HepG2 (cell line): ENCODE measurements at regions not wholly inside any gene's neighbourhood (a gene's known extent, or its start where the extent isn't known, plus 50 kb on each side); places are given as distances from the start of the nearest gene placed in this dataset.

ENCODE experiments used
- ATAC-seq: fragments of 200-7000 bp; cut with Tn5 transposase; 3 replicates; pipeline ENCODE4 v1.9.1; 2020; ENCODE audit warnings: mild to moderate bottlenecking, moderate library complexity
- BruUV-seq: library from RNA; stranded (reverse); fragments of 400-500 nt; replicated peaks from 2 replicates; lab custom pipeline; 2021; lab: Mats Ljungman, UMichigan
- CTCF ChIA-PET: fragments of 300-600 bp; formaldehyde crosslinking; extraction: SDS; loops from one replicate; lab custom pipeline; 2021; ENCODE audit warnings: low total read pairs, inconsistent platforms, low intra/inter-chr PET ratio; lab: Yijun Ruan, JAX
- POLR2A ChIA-PET: fragments of 350-600 bp; sonication (Branson Sonifier 250); formaldehyde crosslinking; loops from one replicate; lab custom pipeline; 2020; ENCODE audit warnings: antibody characterized with exemption, inconsistent platforms; lab: Yijun Ruan, JAX
- DNase-seq: peaks from one replicate; pipeline ENCODE4 v3.0.0-alpha.2; 2015; ENCODE audit warnings: low spot score
- FAIRE-seq: peaks from 3 replicates; lab custom pipeline; 2011; peaks lifted over from hg19 to GRCh38; lab: Jason Lieb, UNC
- H2AFZ ChIP-seq: one replicate; pipeline ENCODE4 v1.6.1; 2011; ENCODE audit warnings: low read length, inconsistent platforms
- H3K27ac ChIP-seq: fragments of 300-600 bp; 3 replicates; pipeline ENCODE4 v1.8.0; 2011; ENCODE audit warnings: mixed run types, mild to moderate bottlenecking, mixed read lengths, low read length, inconsistent platforms; ENCODE audit not compliant: insufficient read depth; ENCODE audit errors: extremely low read length
- H3K27me3 ChIP-seq, 2 experiments: fragments of 200-600 bp in 1 of 2; 2 replicates in 1 of 2; 3 replicates in 1 of 2; pipeline versions ENCODE4 v1.6.0 to v1.8.0; 2011; ENCODE audit warnings: low read length in 2 of 2, mild to moderate bottlenecking in 2 of 2, moderate library complexity in 2 of 2, inconsistent platforms in 1 of 2; ENCODE audit not compliant: insufficient read depth in 2 of 2, control insufficient read depth in 1 of 2
- H3K36me3 ChIP-seq, 2 experiments: fragments of 200-600 bp in 1 of 2; replicated peaks in 1 of 2; 2 replicates in 1 of 2; 3 replicates in 1 of 2; pipeline versions ENCODE4 v1.5.1 to v1.8.0; 2011; ENCODE audit warnings: low read length in 2 of 2, inconsistent platforms in 1 of 2; ENCODE audit not compliant: insufficient read depth in 2 of 2, control insufficient read depth in 1 of 2
- H3K4me1 ChIP-seq: 2 replicates; pipeline ENCODE4 v1.5.1; 2012; ENCODE audit warnings: low read length, inconsistent platforms; ENCODE audit not compliant: insufficient read depth
- H3K4me2 ChIP-seq: 2 replicates; pipeline ENCODE4 v1.6.0; 2011; ENCODE audit warnings: low read depth, low read length, inconsistent platforms
- H3K4me3 ChIP-seq, 3 experiments: fragments of 200-600 bp in 1 of 3; sonication (generic), shearing (Covaris generic) in 1 of 3; replicated peaks in 1 of 3; 2 replicates each; pipeline ENCODE4 v1.5.1; 2011 to 2016; ENCODE audit warnings: low read length in 3 of 3, inconsistent platforms in 2 of 3, low read depth in 2 of 3, mild to moderate bottlenecking in 2 of 3, control low read depth in 1 of 3, mixed read lengths in 1 of 3; ENCODE audit not compliant: insufficient read depth in 1 of 3
- H3K79me2 ChIP-seq: one replicate; pipeline ENCODE4 v1.6.1; 2011; ENCODE audit warnings: low read length, inconsistent platforms; ENCODE audit not compliant: insufficient read depth
- H3K9ac ChIP-seq: 2 replicates; pipeline ENCODE4 v1.6.0; 2011; ENCODE audit warnings: mild to moderate bottlenecking, low read depth, low read length, inconsistent platforms; ENCODE audit not compliant: insufficient read depth
- H3K9me3 ChIP-seq: 2 replicates; pipeline ENCODE4 v1.5.1; 2012; ENCODE audit warnings: mild to moderate bottlenecking, low read length
- H4K20me1 ChIP-seq: 2 replicates; pipeline ENCODE4 v1.6.0; 2011; ENCODE audit warnings: inconsistent platforms, mild to moderate bottlenecking, low read length, moderate library complexity; ENCODE audit not compliant: insufficient read depth
- ARHGAP35 ChIP-seq: sonication (generic); formaldehyde crosslinking; IDR thresholded peaks from 2 replicates; pipeline ENCODE4 v1.9.0; 2022; ENCODE audit warnings: mild to moderate bottlenecking, inconsistent platforms, moderate library complexity, missing genetic modification reagents, borderline replicate concordance
- ARID2 ChIP-seq: sonication (generic); formaldehyde crosslinking; IDR thresholded peaks from 2 replicates; pipeline ENCODE4 v1.8.1; 2022; ENCODE audit warnings: mild to moderate bottlenecking, missing genetic modification reagents, borderline replicate concordance
- CBX2 ChIP-seq, 2 experiments: fragments of 200-600 bp in 1 of 2; sonication (generic); formaldehyde crosslinking in 1 of 2; IDR thresholded peaks; 2 replicates each; pipeline versions ENCODE4 v1.7.0 to v1.8.1; 2018 to 2022; ENCODE audit warnings: low read depth in 2 of 2, low read length in 1 of 2, mild to moderate bottlenecking in 1 of 2, missing genetic modification reagents in 1 of 2
- DNMT3B ChIP-seq: conservative IDR thresholded peaks from 2 replicates; pipeline ENCODE4 v1.6.1; 2016; ENCODE audit warnings: missing biosample characterization, control low read depth
- FLYWCH1 ChIP-seq: sonication (generic); formaldehyde crosslinking; IDR thresholded peaks from 2 replicates; pipeline ENCODE4 v1.8.1; 2023; ENCODE audit warnings: mild to moderate bottlenecking, missing genetic modification reagents
- GPBP1L1 ChIP-seq: sonication (generic); formaldehyde crosslinking; IDR thresholded peaks from 2 replicates; pipeline ENCODE4 v1.5.0; 2020; ENCODE audit warnings: mild to moderate bottlenecking, missing genetic modification reagents
- HNF4G ChIP-seq, 2 experiments: sonication (generic) in 1 of 2; formaldehyde crosslinking in 1 of 2; IDR thresholded peaks; 2 replicates each; pipeline versions ENCODE4 v1.4.0 to v1.6.1; 2011 to 2020; ENCODE audit warnings: borderline replicate concordance in 2 of 2, low read depth in 2 of 2, mild to moderate bottlenecking in 2 of 2, low read length in 1 of 2, missing genetic modification reagents in 1 of 2, moderate library complexity in 1 of 2
- NFE2L1 ChIP-seq: sonication (generic); formaldehyde crosslinking; IDR thresholded peaks from 2 replicates; pipeline ENCODE4 v1.4.0; 2020; ENCODE audit warnings: missing genetic modification reagents, mild to moderate bottlenecking, borderline replicate concordance
- ZBTB20 ChIP-seq: sonication (generic); formaldehyde crosslinking; IDR thresholded peaks from 2 replicates; pipeline ENCODE4 v1.8.1; 2023; ENCODE audit warnings: missing genetic modification reagents, low read depth, mild to moderate bottlenecking, borderline replicate concordance
- ZNF326 ChIP-seq: sonication (generic); formaldehyde crosslinking; IDR thresholded peaks from 2 replicates; pipeline ENCODE4 v1.4.0; 2020; ENCODE audit warnings: missing genetic modification reagents, borderline replicate concordance
- WGBS: methylation state at CpG from one replicate; pipeline ENCODE4 v1.1.6; 2017; ENCODE audit warnings: low lambda C conversion rate; 5-methylcytosine and 5-hydroxymethylcytosine counted together
- in situ Hi-C: cut with HindIII; loops from 2 replicates; pipeline ENCODE4 v1.10.0; 2017; ENCODE audit warnings: low pct_unique_long_range_greater_than_20kb; ENCODE audit not compliant: extremely low pct_ligation_motif_present
- intact Hi-C: fragments of 100-400 bp; cut with micrococcal nuclease; formaldehyde crosslinking; loops from one replicate; pipeline ENCODE4 v1.10.0; 2022; ENCODE audit not compliant: unreplicated experiment

- Histone ChIP-seq H3K4me2 (no peak overlapping the region), H3K79me2 (no peaks in the 10 kb centered on the region), H3K9me3 (peaks cover 37% of the 10 kb centered on the region), H3K4me1 (no peaks in the 10 kb centered on the region), H3K27ac (no peak overlapping the region), H4K20me1 (no peaks in the 10 kb centered on the region), H2AFZ (no peak overlapping the region), H3K4me3 (no peak overlapping the region), H3K36me3 (no peaks in the 10 kb centered on the region), H3K27me3 (no peaks in the 10 kb centered on the region), H3K9ac (no peak overlapping the region)
- ChIA-PET POLR2A (no interaction called here), CTCF (no interaction called here)
- no peak for ATAC-seq
- BruUV-seq = no TSS peak
- no peak for FAIRE-seq
- intact Hi-C loops = no loop called here
- WGBS = 52% methylated on average over 23 of the region's 26 CpGs
- no peak for TF ChIP-seq DNMT3B (CRISPR knock-in tag)
- no peak for TF ChIP-seq ZNF326 (CRISPR knock-in tag)
- no peak for TF ChIP-seq ARID2 (CRISPR knock-in tag)
- no peak for TF ChIP-seq GPBP1L1 (CRISPR knock-in tag)
- no peak for TF ChIP-seq HNF4G (IDR thresholded peaks at IDR 0.05; ENCODE audit: borderline replicate concordance, low read depth, low read length)
- no peak for TF ChIP-seq HNF4G (CRISPR knock-in tag; IDR thresholded peaks at IDR 0.05; ENCODE audit: borderline replicate concordance, low read depth)
- no peak for TF ChIP-seq ZBTB20 (CRISPR knock-in tag)
- no peak for TF ChIP-seq CBX2 (IDR thresholded peaks at IDR 0.05; ENCODE audit: low read depth, low read length)
- TF ChIP-seq CBX2 (CRISPR knock-in tag; IDR thresholded peaks at IDR 0.05; ENCODE audit: low read depth) = no peak
- no peak for TF ChIP-seq FLYWCH1 (CRISPR knock-in tag)
- no peak for TF ChIP-seq ARHGAP35 (CRISPR knock-in tag)
- TF ChIP-seq NFE2L1 (CRISPR knock-in tag) = no peak
- no peak for DNase-seq
- in situ Hi-C loops = no loop called here
Observed at GRCh38 chr9:10946676-10947410, 334.0 kb upstream of the PTPRD start.
